ENCODE measurements at regions not wholly inside any gene's neighbourhood (a gene's known extent, or its start where the extent isn't known, plus 50 kb on each side); places are given as distances from the start of the nearest gene placed in this dataset.

GRCh38 chr9:25397746-25398145 is 280.5 kb downstream of the TUSC1 start:
- H3K4me3 Mint-ChIP-seq, result no peak overlapping the region
- H3K36me3 ChIP-seq (ENCODE audit: insufficient read depth, low read length), result no peaks in the 10 kb centered on the region
- H3K4me1 ChIP-seq (ENCODE audit: insufficient read depth, low read length), result no peaks in the 10 kb centered on the region
- no peak for ATAC-seq (ENCODE audit: poor library complexity)
- peaks cover 10% of the 10 kb centered on the region for H3K9me3 Mint-ChIP-seq
- no peaks in the 10 kb centered on the region for H3K4me1 Mint-ChIP-seq (ENCODE audit: low read depth)
- no peaks in the 10 kb centered on the region for H3K27me3 Mint-ChIP-seq
- no peak overlapping the region for H3K27ac ChIP-seq (ENCODE audit: low read depth in 1 of 2, low read length in 2 of 2)
- no peak for TF ChIP-seq CTCF (IDR thresholded peaks at IDR 0.05)
- no peaks in the 10 kb centered on the region for H3K27me3 ChIP-seq (ENCODE audit: control insufficient read depth in 1 of 2, insufficient read depth in 2 of 2, low read length in 2 of 2)
- POLR2A ChIA-PET, result no interaction called here
- peaks cover 0 to 4% of the 10 kb centered on the region in 2 experiments for H3K9me3 ChIP-seq (ENCODE audit: control insufficient read depth in 1 of 2, insufficient read depth in 1 of 2, low read length in 2 of 2)
- intact Hi-C loops (cut with DNase I, micrococcal nuclease), result no loop called here
- CTCF ChIA-PET, result no interaction called here
- H3K4me3 ChIP-seq (ENCODE audit: low read length), result no peak overlapping the region
- DNase-seq, result no peak
- no peak overlapping the region for H3K27ac Mint-ChIP-seq
- no peaks in the 10 kb centered on the region for H3K36me3 Mint-ChIP-seq (ENCODE audit: low read depth)

GRCh38 chr9:25396828-25397227 is 281.4 kb downstream of the TUSC1 start:
- no peaks in the 10 kb centered on the region for H3K4me1 ChIP-seq (ENCODE audit: insufficient read depth, low read length)
- intact Hi-C loops (cut with DNase I, micrococcal nuclease), result no loop called here

GRCh38 chr9:25381141-25381540 is 297.1 kb downstream of the TUSC1 start:
- no peak overlapping the region for H3K4me3 Mint-ChIP-seq
- no peak for ATAC-seq (ENCODE audit: poor library complexity)
- H3K4me3 ChIP-seq (ENCODE audit: low read length), result no peak overlapping the region

More at GRCh38 chr9:25396828-25397227, 281.4 kb downstream of the TUSC1 start:
- no peak for TF ChIP-seq CTCF (IDR thresholded peaks at IDR 0.05)
- Mint-ChIP-seq H3K4me1 (ENCODE audit: low read depth) (no peaks in the 10 kb centered on the region), H3K4me3 (no peak overlapping the region), H3K9me3 (peaks cover 15% of the 10 kb centered on the region), H3K27me3 (no peaks in the 10 kb centered on the region), H3K27ac (no peak overlapping the region), H3K36me3 (ENCODE audit: low read depth) (no peaks in the 10 kb centered on the region)
- DNase-seq (no peak), ATAC-seq (ENCODE audit: poor library complexity) (no peak)
- H3K36me3 ChIP-seq (ENCODE audit: insufficient read depth, low read length), result no peaks in the 10 kb centered on the region
- H3K27ac ChIP-seq (ENCODE audit: low read depth in 1 of 2, low read length in 2 of 2), result no peak overlapping the region
- H3K4me3 ChIP-seq (ENCODE audit: low read length), result no peak overlapping the region
- ChIA-PET POLR2A (no interaction called here), CTCF (no interaction called here)
- peaks cover 0 to 4% of the 10 kb centered on the region in 2 experiments for H3K9me3 ChIP-seq (ENCODE audit: control insufficient read depth in 1 of 2, insufficient read depth in 1 of 2, low read length in 2 of 2)
- no peaks in the 10 kb centered on the region for H3K27me3 ChIP-seq (ENCODE audit: control insufficient read depth in 1 of 2, insufficient read depth in 2 of 2, low read length in 2 of 2)

More at GRCh38 chr9:25381141-25381540, 297.1 kb downstream of the TUSC1 start:
- intact Hi-C loops (cut with DNase I, micrococcal nuclease), result no loop called here
- no peaks in the 10 kb centered on the region for H3K4me1 Mint-ChIP-seq (ENCODE audit: low read depth)
- no peak for DNase-seq
- peaks cover 8% of the 10 kb centered on the region for H3K9me3 Mint-ChIP-seq
- Histone ChIP-seq H3K27ac (ENCODE audit: low read depth in 1 of 2, low read length in 2 of 2) (no peak overlapping the region), H3K4me1 (ENCODE audit: insufficient read depth, low read length) (no peaks in the 10 kb centered on the region), H3K27me3 (ENCODE audit: control insufficient read depth in 1 of 2, insufficient read depth in 2 of 2, low read length in 2 of 2) (no peaks in the 10 kb centered on the region), H3K36me3 (ENCODE audit: insufficient read depth, low read length) (no peaks in the 10 kb centered on the region), H3K9me3 (ENCODE audit: control insufficient read depth in 1 of 2, insufficient read depth in 1 of 2, low read length in 2 of 2) (peaks cover 0 to 9% of the 10 kb centered on the region in 2 experiments)
- H3K36me3 Mint-ChIP-seq (ENCODE audit: low read depth), result no peaks in the 10 kb centered on the region
- TF ChIP-seq CTCF (IDR thresholded peaks at IDR 0.05), result no peak
- POLR2A ChIA-PET, result no interaction called here
- no peak overlapping the region for H3K27ac Mint-ChIP-seq
- CTCF ChIA-PET, result no interaction called here
- no peaks in the 10 kb centered on the region for H3K27me3 Mint-ChIP-seq

All from CD4-positive, alpha-beta T cell (primary cell).